ENCODE measurements at regions not wholly inside any gene's neighbourhood (a gene's known extent, or its start where the extent isn't known, plus 50 kb on each side); places are given as distances from the start of the nearest gene placed in this dataset.

GRCh38 chr2:34799556-34799955, 1200.5 kb upstream of the FAM98A start:
- TF ChIP-seq POLR2A (IDR thresholded peaks at IDR 0.05) (no peak), CTCF (IDR thresholded peaks at IDR 0.05) (no peak)
